H1 (cell line): ENCODE measurements at regions not wholly inside any gene's neighbourhood (a gene's known extent, or its start where the extent isn't known, plus 50 kb on each side); places are given as distances from the start of the nearest gene placed in this dataset.

ENCODE experiments used
- CTCF ChIA-PET: fragments of 300-600 bp; sonication (Branson Sonifier 250); formaldehyde crosslinking; loops from one replicate; lab custom pipeline; 2021; ENCODE audit not compliant: partially characterized antibody; lab: Charles Lee
- POLR2A ChIA-PET: fragments of 300-600 bp; sonication (Branson Sonifier 250); formaldehyde crosslinking; loops from one replicate; lab custom pipeline; 2021; ENCODE audit warnings: inconsistent platforms; ENCODE audit not compliant: partially characterized antibody; lab: Charles Lee
- DNase-seq, 2 experiments: peaks; one replicate each; pipeline versions ENCODE4 v3.0.0 to v3.0.0-alpha.2; 2010 to 2022; ENCODE audit warnings: low spot score in 2 of 2, low read depth in 1 of 2, mixed read lengths in 1 of 2
- FAIRE-seq: peaks from 2 replicates; lab custom pipeline; 2011; peaks lifted over from hg19 to GRCh38; lab: Jason Lieb, UNC
- H2AFZ ChIP-seq: 2 replicates; pipeline ENCODE4 v1.8.1; 2012; ENCODE audit warnings: low read length, inconsistent platforms
- H2AK5ac ChIP-seq: 2 replicates; pipeline ENCODE4 v1.6.1; 2013; ENCODE audit warnings: low read depth, low read length
- H2BK120ac ChIP-seq: replicated peaks from 2 replicates; pipeline ENCODE3; 2013; ENCODE audit warnings: low read depth, low read length, inconsistent platforms
- H2BK12ac ChIP-seq: 2 replicates; pipeline ENCODE4 v1.6.1; 2013; ENCODE audit warnings: low read depth, low read length
- H2BK15ac ChIP-seq: 2 replicates; pipeline ENCODE4 v1.6.1; 2013; ENCODE audit warnings: low read length
- H2BK20ac ChIP-seq: 2 replicates; pipeline ENCODE4 v1.6.1; 2013; ENCODE audit warnings: low read length
- H2BK5ac ChIP-seq: 2 replicates; pipeline ENCODE4 v1.6.1; 2013; ENCODE audit warnings: low read depth, low read length
- H3K14ac ChIP-seq: 2 replicates; pipeline ENCODE4 v1.6.1; 2013; ENCODE audit warnings: inconsistent platforms; ENCODE audit not compliant: insufficient read length
- H3K18ac ChIP-seq: 2 replicates; pipeline ENCODE4 v1.6.1; 2013; ENCODE audit warnings: low read length; ENCODE audit errors: extremely low read depth
- H3K23ac ChIP-seq: 2 replicates; pipeline ENCODE4 v1.6.1; 2013; ENCODE audit warnings: inconsistent platforms; ENCODE audit not compliant: insufficient read length
- H3K23me2 ChIP-seq: 2 replicates; pipeline ENCODE4 v1.6.1; 2013; ENCODE audit warnings: low read depth, low read length
- H3K27ac ChIP-seq: 2 replicates; pipeline ENCODE4 v1.6.1; 2011; ENCODE audit warnings: low read depth, low read length, inconsistent platforms
- H3K27me3 ChIP-seq, 4 experiments: replicated peaks in 1 of 4; 1 replicate in 1 of 4; 2 replicates in 3 of 4; pipeline versions ENCODE4 v1.6.1 to v1.8.1; 2011 to 2013; ENCODE audit warnings: low read length in 3 of 4, mild to moderate bottlenecking in 3 of 4, inconsistent platforms in 2 of 4, mixed read lengths in 2 of 4, moderate library complexity in 1 of 4; ENCODE audit not compliant: control insufficient read depth in 3 of 4, insufficient read depth in 3 of 4; ENCODE audit errors: extremely low read depth in 1 of 4
- H3K36me3 ChIP-seq, 4 experiments: 2 replicates each; pipeline versions ENCODE4 v1.6.1 to v1.8.1; 2011 to 2013; ENCODE audit warnings: mild to moderate bottlenecking in 4 of 4, low read length in 3 of 4, moderate library complexity in 2 of 4, control low read depth in 1 of 4, inconsistent platforms in 1 of 4; ENCODE audit not compliant: insufficient read depth in 4 of 4, control insufficient read depth in 2 of 4
- H3K4ac ChIP-seq: replicated peaks from 2 replicates; pipeline ENCODE3; 2013; ENCODE audit warnings: low read length, low read depth, mixed read lengths, inconsistent platforms; ENCODE audit not compliant: insufficient read length
- H3K4me1 ChIP-seq, 4 experiments: replicated peaks in 1 of 4; 1 replicate in 1 of 4; 2 replicates in 3 of 4; pipeline versions ENCODE4 v1.6.1 to v1.8.1; 2011 to 2013; ENCODE audit warnings: low read length in 3 of 4, inconsistent platforms in 2 of 4, mixed read lengths in 1 of 4; ENCODE audit not compliant: insufficient read depth in 4 of 4, control insufficient read depth in 3 of 4
- H3K4me2 ChIP-seq, 2 experiments: 2 replicates each; pipeline versions ENCODE4 v1.6.1 to v1.8.1; 2011 to 2013; ENCODE audit warnings: low read depth in 2 of 2, low read length in 2 of 2, control low read depth in 1 of 2, inconsistent platforms in 1 of 2, mild to moderate bottlenecking in 1 of 2; ENCODE audit not compliant: insufficient read depth in 1 of 2
- H3K4me3 ChIP-seq, 4 experiments: fragments of 200-600, 300-600 bp in 1 of 4; sonication (generic), shearing (Covaris generic), sonication (Bioruptor Twin) in 1 of 4; 2 replicates each; pipeline versions ENCODE4 v1.5.1 to v1.8.1; 2011 to 2016; ENCODE audit warnings: low read length in 4 of 4, low read depth in 3 of 4, control low read depth in 2 of 4, inconsistent platforms in 2 of 4, mild to moderate bottlenecking in 2 of 4, mixed read lengths in 1 of 4, moderate library complexity in 1 of 4; ENCODE audit not compliant: insufficient read depth in 2 of 4; ENCODE audit errors: extremely low read depth in 1 of 4
- H3K56ac ChIP-seq: replicated peaks from 2 replicates; pipeline ENCODE3; 2013; ENCODE audit warnings: low read depth, mild to moderate bottlenecking, mixed read lengths, low read length, inconsistent platforms; ENCODE audit not compliant: insufficient read length
- H3K79me1 ChIP-seq: 2 replicates; pipeline ENCODE4 v1.6.1; 2013; ENCODE audit warnings: low read depth, low read length, control low read depth
- H3K79me2 ChIP-seq, 2 experiments: 2 replicates each; pipeline versions ENCODE4 v1.6.1 to v1.8.1; 2012 to 2013; ENCODE audit warnings: low read length in 2 of 2, mild to moderate bottlenecking in 2 of 2, inconsistent platforms in 1 of 2; ENCODE audit not compliant: insufficient read depth in 2 of 2, control insufficient read depth in 1 of 2
- H3K9ac ChIP-seq, 4 experiments: replicated peaks in 1 of 4; 1 replicate in 1 of 4; 2 replicates in 3 of 4; pipeline versions ENCODE4 v1.6.1 to v1.8.1; 2011 to 2013; ENCODE audit warnings: low read depth in 3 of 4, low read length in 3 of 4, control low read depth in 2 of 4, mild to moderate bottlenecking in 2 of 4, moderate library complexity in 2 of 4, inconsistent platforms in 1 of 4; ENCODE audit errors: extremely low read depth in 1 of 4
- H3K9me3 ChIP-seq, 2 experiments: 2 replicates each; pipeline versions ENCODE4 v1.6.1 to v1.8.1; 2012 to 2013; ENCODE audit warnings: mild to moderate bottlenecking in 2 of 2, moderate library complexity in 2 of 2, control low read depth in 1 of 2, inconsistent platforms in 1 of 2, low read depth in 1 of 2, low read length in 1 of 2, mixed read lengths in 1 of 2; ENCODE audit not compliant: insufficient read depth in 2 of 2
- H4K20me1 ChIP-seq, 2 experiments: replicated peaks in 1 of 2; 2 replicates each; pipeline versions ENCODE3 to v1.8.1; 2011 to 2013; ENCODE audit warnings: inconsistent platforms in 2 of 2, low read length in 2 of 2, mild to moderate bottlenecking in 1 of 2; ENCODE audit not compliant: insufficient read depth in 2 of 2, control insufficient read depth in 1 of 2
- H4K5ac ChIP-seq: 2 replicates; pipeline ENCODE4 v1.6.1; 2013; ENCODE audit warnings: low read length, low read depth, mixed read lengths, inconsistent platforms; ENCODE audit not compliant: insufficient read length
- H4K8ac ChIP-seq: 2 replicates; pipeline ENCODE4 v1.8.0; 2013; ENCODE audit warnings: mild to moderate bottlenecking, moderate library complexity, low read length, inconsistent platforms; ENCODE audit not compliant: insufficient read depth; ENCODE audit errors: extremely low read depth
- H4K91ac ChIP-seq: replicated peaks from 2 replicates; pipeline ENCODE3; 2013; ENCODE audit warnings: low read length, mixed read lengths, inconsistent platforms; ENCODE audit not compliant: insufficient read length
- BCL11A ChIP-seq, 2 experiments: IDR thresholded peaks; one replicate each; pipeline ENCODE4 v1.6.1; 2011; ENCODE audit warnings: low read depth in 2 of 2, low read length in 2 of 2, mild to moderate bottlenecking in 2 of 2
- BRCA1 ChIP-seq: IDR thresholded peaks from 2 replicates; pipeline ENCODE4 v1.6.1; 2012; ENCODE audit warnings: low read depth, low read length, improper control_type of control experiment
- CEBPB ChIP-seq: IDR thresholded peaks from 2 replicates; pipeline ENCODE4 v1.6.1; 2012; ENCODE audit warnings: low read depth, low read length
- GABPA ChIP-seq: IDR thresholded peaks from 2 replicates; pipeline ENCODE4 v1.6.1; 2011; ENCODE audit warnings: mild to moderate bottlenecking, low read length, moderate library complexity, borderline replicate concordance; ENCODE audit not compliant: insufficient read depth
- KDM5A ChIP-seq: fragments of 200-600 bp; IDR thresholded peaks from 2 replicates; pipeline ENCODE4 v1.7.1; 2012; ENCODE audit warnings: mild to moderate bottlenecking, low read length, inconsistent platforms, mixed read lengths
- POLR2AphosphoS5 ChIP-seq: IDR thresholded peaks from 2 replicates; pipeline ENCODE4 v1.6.1; 2011; ENCODE audit warnings: low read depth, low read length
- POU5F1 ChIP-seq: IDR thresholded peaks from 2 replicates; pipeline ENCODE4 v1.6.1; 2011; ENCODE audit warnings: low read depth, mild to moderate bottlenecking, low read length, moderate library complexity
- SIN3A ChIP-seq, 2 experiments: IDR thresholded peaks in 1 of 2; conservative IDR thresholded peaks in 1 of 2; 2 replicates each; pipeline ENCODE4 v1.6.1; 2011 to 2012; ENCODE audit warnings: low read length in 2 of 2, improper control_type of control experiment in 1 of 2, low read depth in 1 of 2, mild to moderate bottlenecking in 1 of 2
- SIRT6 ChIP-seq: IDR thresholded peaks from one replicate; pipeline ENCODE4 v1.7.1; 2012; ENCODE audit warnings: low read length, inconsistent platforms
- SIX5 ChIP-seq: IDR thresholded peaks from 2 replicates; pipeline ENCODE4 v1.6.1; 2011; ENCODE audit warnings: mild to moderate bottlenecking, low read depth, low read length
- TEAD4 ChIP-seq: IDR thresholded peaks from 2 replicates; pipeline ENCODE4 v1.6.1; 2012; ENCODE audit warnings: low read depth, low read length, inconsistent platforms, mixed read lengths
- ZNF274 ChIP-seq: IDR thresholded peaks from 2 replicates; pipeline ENCODE4 v1.7.0; 2012; ENCODE audit warnings: low read length, borderline replicate concordance; ENCODE audit errors: extremely low read depth
- WGBS, 2 experiments: shearing (Covaris generic) in 1 of 2; methylation state at CpG; one replicate each; pipeline versions ENCODE4 v1.1.6 to v1.1.7; 2013 to 2015; ENCODE audit warnings: low lambda C conversion rate in 2 of 2, mixed read lengths in 2 of 2, inconsistent platforms in 1 of 2, low coverage in 1 of 2, missing lambda C conversion rate in 1 of 2; ENCODE audit not compliant: insufficient replicate concordance in 2 of 2, insufficient coverage in 1 of 2, insufficient read length in 1 of 2; ENCODE audit errors: extremely low coverage in 1 of 2, missing lambda C conversion rate in 1 of 2; 5-methylcytosine and 5-hydroxymethylcytosine counted together
- TF ChIP-seq, protein P1 (sequence below): IDR thresholded peaks from 2 replicates; pipeline ENCODE4 v1.6.1; 2012; ENCODE audit warnings: inconsistent platforms

GRCh38 chr4:178427663-178428062, 985.4 kb upstream of the AGA start:
- H2BK15ac ChIP-seq = no peak overlapping the region
- no peaks in the 10 kb centered on the region for H3K79me2 ChIP-seq
- TF ChIP-seq ZNF274 = no peak
- no peak for TF ChIP-seq POLR2AphosphoS5
- no peak for TF ChIP-seq KDM5A
- no peak for TF ChIP-seq GABPA
- TF ChIP-seq SIX5 = no peak
- no peak for TF ChIP-seq CEBPB
- no peak for TF ChIP-seq POU5F1
- TF ChIP-seq TEAD4 = no peak
- no peak for TF ChIP-seq BRCA1
- no peak for TF ChIP-seq SIRT6
- TF ChIP-seq BCL11A (IDR thresholded peaks at IDR 0.05; ENCODE audit: low read depth in 2 of 2, low read length in 2 of 2) = no peak
- TF ChIP-seq SIN3A (conservative IDR thresholded peaks at IDR 0.05 in 1 of 2, IDR thresholded peaks at IDR 0.05 in 1 of 2; ENCODE audit: low read depth in 1 of 2, low read length in 2 of 2) = no peak
- TF ChIP-seq, protein P1, sequence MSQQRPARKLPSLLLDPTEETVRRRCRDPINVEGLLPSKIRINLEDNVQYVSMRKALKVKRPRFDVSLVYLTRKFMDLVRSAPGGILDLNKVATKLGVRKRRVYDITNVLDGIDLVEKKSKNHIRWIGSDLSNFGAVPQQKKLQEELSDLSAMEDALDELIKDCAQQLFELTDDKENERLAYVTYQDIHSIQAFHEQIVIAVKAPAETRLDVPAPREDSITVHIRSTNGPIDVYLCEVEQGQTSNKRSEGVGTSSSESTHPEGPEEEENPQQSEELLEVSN = no peak
- TF ChIP-seq, all 59 proteins: peak for 0
- H2BK120ac ChIP-seq = no peak overlapping the region
- ChIA-PET CTCF (no interaction called here), POLR2A (no interaction called here)
- no peaks in the 10 kb centered on the region for H3K36me3 ChIP-seq
- H3K23ac ChIP-seq = no peak overlapping the region
- DNase-seq (no peak), FAIRE-seq (no peak)
- no peak overlapping the region for H2BK12ac ChIP-seq
- no peak overlapping the region for H3K18ac ChIP-seq
- H3K4me1 ChIP-seq = no peaks in the 10 kb centered on the region
- H3K79me1 ChIP-seq = no peaks in the 10 kb centered on the region
- no peak overlapping the region for H3K9ac ChIP-seq
- no peak overlapping the region for H4K91ac ChIP-seq
- no peak overlapping the region for H3K27ac ChIP-seq
- no peaks in the 10 kb centered on the region for H3K27me3 ChIP-seq
- no peak overlapping the region for H2AK5ac ChIP-seq
- H3K4me3 ChIP-seq = no peak overlapping the region
- H4K8ac ChIP-seq = no peak overlapping the region
- H3K56ac ChIP-seq = no peak overlapping the region
- WGBS, 2 experiments = 88% methylated on average over 2 of the region's 2 CpGs; no CpG with 5 or more reads in 1 of the 2 experiments
- no peak overlapping the region for H2AFZ ChIP-seq
- no peak overlapping the region for H4K5ac ChIP-seq
- no peak overlapping the region for H3K4ac ChIP-seq
- no peaks in the 10 kb centered on the region for H4K20me1 ChIP-seq
- H3K9me3 ChIP-seq = no peaks in the 10 kb centered on the region
- H3K4me2 ChIP-seq = no peak overlapping the region
- H2BK20ac ChIP-seq = no peak overlapping the region
- H3K14ac ChIP-seq = no peak overlapping the region
- no peaks in the 10 kb centered on the region for H3K23me2 ChIP-seq
- no peak overlapping the region for H2BK5ac ChIP-seq
